GM12878 (cell line): ENCODE measurements at regions not wholly inside any gene's neighbourhood (a gene's known extent, or its start where the extent isn't known, plus 50 kb on each side); places are given as distances from the start of the nearest gene placed in this dataset.

Experiments used
- ATAC-seq: fragments of 200-7000 bp; cut with Tn5 transposase; 3 replicates; pipeline ENCODE4 v1.9.1; 2020; ENCODE audit warnings: mild to moderate bottlenecking, moderate library complexity
- BruUV-seq: library from RNA; stranded (reverse); fragments of 400-500 nt; replicated peaks from 2 replicates; lab custom pipeline; 2021; lab: Mats Ljungman, UMichigan
- CTCF ChIA-PET: fragments of 300-600 bp; sonication (Branson Sonifier 250); formaldehyde crosslinking; extraction: SDS; loops from one replicate; lab custom pipeline; 2021; ENCODE audit warnings: inconsistent platforms; lab: Yijun Ruan, JAX
- POLR2A ChIA-PET: fragments of 350-600 bp; formaldehyde crosslinking; extraction: SDS; loops from one replicate; lab custom pipeline; 2021; ENCODE audit warnings: inconsistent platforms; lab: Charles Lee
- RAD21 ChIA-PET: fragments of 300-600 bp; sonication (Branson Sonifier 250); formaldehyde crosslinking; loops from one replicate; lab custom pipeline; 2023; ENCODE audit warnings: antibody characterized with exemption; ENCODE audit not compliant: unreplicated experiment; lab: Charles Lee
- SMC1A ChIA-PET: fragments of 300-600 bp; sonication (Branson Sonifier 250); formaldehyde crosslinking; loops from one replicate; lab custom pipeline; 2023; ENCODE audit not compliant: unreplicated experiment, uncharacterized antibody; lab: Charles Lee
- DNase-seq: peaks from one replicate; pipeline ENCODE4 v3.0.0-alpha.2; 2011; ENCODE audit warnings: low read depth, low spot score
- FAIRE-seq: peaks from 3 replicates; lab custom pipeline; 2011; peaks lifted over from hg19 to GRCh38; lab: Jason Lieb, UNC
- H2AFZ ChIP-seq: 2 replicates; pipeline ENCODE4 v1.6.0; 2011; ENCODE audit warnings: low read depth, low read length, control low read depth; ENCODE audit not compliant: control insufficient read depth
- H3K27ac ChIP-seq: 2 replicates; pipeline ENCODE4 v1.5.1; 2011; ENCODE audit warnings: control low read depth; ENCODE audit not compliant: control insufficient read depth, insufficient read depth
- H3K27me3 ChIP-seq, 2 experiments: replicated peaks in 1 of 2; 2 replicates each; pipeline versions ENCODE4 v1.6.0 to v1.6.1; 2011; ENCODE audit warnings: low read length in 1 of 2; ENCODE audit not compliant: control insufficient read depth in 2 of 2, insufficient read depth in 2 of 2
- H3K36me3 ChIP-seq, 2 experiments: 2 replicates each; pipeline ENCODE4 v1.5.1; 2011; ENCODE audit warnings: low read length in 1 of 2; ENCODE audit not compliant: control insufficient read depth in 2 of 2, insufficient read depth in 2 of 2
- H3K4me1 ChIP-seq: 2 replicates; pipeline ENCODE4 v1.6.1; 2011; ENCODE audit warnings: mild to moderate bottlenecking, low read length, moderate library complexity, mixed read lengths; ENCODE audit not compliant: control insufficient read depth, insufficient read depth
- H3K4me2 ChIP-seq: 2 replicates; pipeline ENCODE4 v1.6.0; 2011; ENCODE audit warnings: control low read depth; ENCODE audit not compliant: control insufficient read depth, insufficient read depth
- H3K4me3 ChIP-seq: fragments of 200-600 bp; sonication (generic); 2 replicates; pipeline ENCODE4 v1.5.1; 2016
- H3K79me2 ChIP-seq: 2 replicates; pipeline ENCODE4 v1.6.0; 2011; ENCODE audit warnings: low read length; ENCODE audit not compliant: control insufficient read depth, insufficient read depth
- H3K9ac ChIP-seq: 2 replicates; pipeline ENCODE4 v1.8.0; 2011; ENCODE audit warnings: low read length, control low read depth, mixed read lengths; ENCODE audit not compliant: control insufficient read depth, insufficient read depth
- H3K9me3 ChIP-seq: replicated peaks from 3 replicates; pipeline ENCODE4 v1.5.1; 2011; ENCODE audit warnings: mild to moderate bottlenecking, low read length; ENCODE audit not compliant: control insufficient read depth, insufficient read depth
- H4K20me1 ChIP-seq: 2 replicates; pipeline ENCODE4 v1.6.0; 2011; ENCODE audit not compliant: control insufficient read depth, insufficient read depth
- ATF3 ChIP-seq: IDR thresholded peaks from 2 replicates; pipeline ENCODE4 v1.6.1; 2011; ENCODE audit warnings: low read depth, mild to moderate bottlenecking, low read length, moderate library complexity, borderline replicate concordance; ENCODE audit errors: extremely low read depth
- HDAC6 ChIP-seq: fragments of 200-600 bp; sonication (generic); IDR thresholded peaks from one replicate; pipeline ENCODE4 v1.8.0; 2017; ENCODE audit warnings: antibody characterized with exemption; ENCODE audit not compliant: unreplicated experiment
- IRF3 ChIP-seq: fragments of 450-650 bp; IDR thresholded peaks from 2 replicates; pipeline ENCODE4 v1.6.1; 2014; ENCODE audit warnings: mild to moderate bottlenecking
- JUNB ChIP-seq: IDR thresholded peaks from 2 replicates; pipeline ENCODE4 v1.6.1; 2016; ENCODE audit warnings: antibody characterized with exemption, mild to moderate bottlenecking
- YY1 ChIP-seq: IDR thresholded peaks from 2 replicates; pipeline ENCODE4 v1.6.1; 2011; ENCODE audit warnings: low read depth, mild to moderate bottlenecking, low read length
- ZBED1 ChIP-seq: IDR thresholded peaks from 2 replicates; pipeline ENCODE4 v1.6.1; 2016; ENCODE audit warnings: borderline replicate concordance
- ZNF687 ChIP-seq: fragments of 450-650 bp; IDR thresholded peaks from 2 replicates; pipeline ENCODE4 v1.6.1; 2017; ENCODE audit warnings: mild to moderate bottlenecking, moderate library complexity
- in situ Hi-C: fragments of 300-500 bp; cut with MboI; formaldehyde crosslinking; loops from 9 replicates; pipeline ENCODE4 v1.14.3; 2018; ENCODE audit warnings: mixed read lengths
- intact Hi-C: fragments of 100-400 bp; cut with micrococcal nuclease; formaldehyde crosslinking; loops from one replicate; pipeline ENCODE4 v1.14.2; 2022; ENCODE audit not compliant: unreplicated experiment

GRCh38 chr4:175930471-175930870, 118.4 kb upstream of the GPM6A start:
- ChIA-PET CTCF (interaction anchor here (0.6 to 1.2 kb wide), 5 partner anchors 13 to 411 kb away, joined by 3 read pairs; no protein-coding TSS in a partner anchor), SMC1A (interaction anchor here (0.6 to 1.0 kb wide), 2 partner anchors 9 to 24 kb away, joined by 3 to 4 read pairs; no protein-coding TSS in a partner anchor), POLR2A (interaction anchor here (0.6 kb wide), 1 partner anchor 117 kb away, joined by 3 read pairs; no protein-coding TSS in a partner anchor), RAD21 (no interaction called here)
- in situ Hi-C loops (no loop called here), intact Hi-C loops (no loop called here)
- no peak overlapping the region for H3K4me2 ChIP-seq
- H3K4me1 ChIP-seq, result no peaks in the 10 kb centered on the region
- no peaks in the 10 kb centered on the region for H3K36me3 ChIP-seq
- BruUV-seq, result no TSS peak
- no peaks in the 10 kb centered on the region for H3K79me2 ChIP-seq
- H3K9ac ChIP-seq, result no peak overlapping the region
- DNase-seq, result no peak
- no peaks in the 10 kb centered on the region for H4K20me1 ChIP-seq
- TF ChIP-seq IRF3 (no peak), JUNB (peak; percentile 30; the same call in 1 of the 2 replicates), HDAC6 (no peak), ZNF687 (no peak), ZBED1 (no peak), YY1 (no peak), ATF3 (no peak)
- no peak for FAIRE-seq
- H3K4me3 ChIP-seq, result no peak overlapping the region
- no peak for ATAC-seq
- H2AFZ ChIP-seq, result no peak overlapping the region
- H3K27me3 ChIP-seq, result no peaks in the 10 kb centered on the region
- no peak overlapping the region for H3K27ac ChIP-seq
- H3K9me3 ChIP-seq, result no peaks in the 10 kb centered on the region
